Activated CD4-positive, alpha-beta T cell treated with anti-CD3 and anti-CD28 coated beads for 36 hours (primary cell): ENCODE measurements at regions not wholly inside any gene's neighbourhood (a gene's known extent, or its start where the extent isn't known, plus 50 kb on each side); places are given as distances from the start of the nearest gene placed in this dataset.
A peak's percentile ranks its signal among the peaks of the same experiment; 100 is the strongest.
"Not testable (repeated sequence)": the region's sequence is repeated elsewhere in the genome, so short reads cannot be mapped to it uniquely, and the experiment has no call there.

Source experiments
- ATAC-seq: fragments of 200-7000 bp; cut with Tn5 transposase; one replicate; pipeline ENCODE4 v1.10.0; 2021; ENCODE audit warnings: mild to moderate bottlenecking, moderate library complexity
- CTCF ChIA-PET: fragments of 350-600 bp; sonication (Branson Sonifier 250); formaldehyde crosslinking; loops from one replicate; lab custom pipeline; 2021; ENCODE audit warnings: antibody characterized with exemption; lab: Charles Lee
- POLR2A ChIA-PET: fragments of 350-600 bp; sonication (Branson Sonifier 250); formaldehyde crosslinking; loops from one replicate; lab custom pipeline; 2021; ENCODE audit warnings: antibody characterized with exemption, inconsistent platforms; lab: Charles Lee
- DNase-seq: peaks from one replicate; pipeline ENCODE4 v3.0.0-alpha.2; 2020
- H3K27ac Mint-ChIP-seq: one replicate; pipeline ENCODE4 v1.8.0; 2021; ENCODE audit warnings: mixed read lengths
- H3K27me3 Mint-ChIP-seq: one replicate; pipeline ENCODE4 v1.8.0; 2021; ENCODE audit warnings: mixed read lengths
- H3K36me3 Mint-ChIP-seq: one replicate; pipeline ENCODE4 v1.8.0; 2021; ENCODE audit warnings: low read depth, mixed read lengths
- H3K4me1 Mint-ChIP-seq: one replicate; pipeline ENCODE4 v1.8.0; 2021; ENCODE audit warnings: mixed read lengths
- H3K4me3 Mint-ChIP-seq: one replicate; pipeline ENCODE4 v1.8.0; 2021; ENCODE audit warnings: mild to moderate bottlenecking, moderate library complexity, mixed read lengths
- H3K9me3 Mint-ChIP-seq: one replicate; pipeline ENCODE4 v1.8.0; 2021; ENCODE audit warnings: low read depth, mixed read lengths
- intact Hi-C, 2 experiments: fragments of 100-400 bp; cut with DNase I in 1 of 2; cut with micrococcal nuclease in 1 of 2; formaldehyde crosslinking; loops; one replicate each; pipeline versions ENCODE4 v1.14.2 to v1.15.1; 2022 to 2024; cut with DNase I, micrococcal nuclease

DNA sequence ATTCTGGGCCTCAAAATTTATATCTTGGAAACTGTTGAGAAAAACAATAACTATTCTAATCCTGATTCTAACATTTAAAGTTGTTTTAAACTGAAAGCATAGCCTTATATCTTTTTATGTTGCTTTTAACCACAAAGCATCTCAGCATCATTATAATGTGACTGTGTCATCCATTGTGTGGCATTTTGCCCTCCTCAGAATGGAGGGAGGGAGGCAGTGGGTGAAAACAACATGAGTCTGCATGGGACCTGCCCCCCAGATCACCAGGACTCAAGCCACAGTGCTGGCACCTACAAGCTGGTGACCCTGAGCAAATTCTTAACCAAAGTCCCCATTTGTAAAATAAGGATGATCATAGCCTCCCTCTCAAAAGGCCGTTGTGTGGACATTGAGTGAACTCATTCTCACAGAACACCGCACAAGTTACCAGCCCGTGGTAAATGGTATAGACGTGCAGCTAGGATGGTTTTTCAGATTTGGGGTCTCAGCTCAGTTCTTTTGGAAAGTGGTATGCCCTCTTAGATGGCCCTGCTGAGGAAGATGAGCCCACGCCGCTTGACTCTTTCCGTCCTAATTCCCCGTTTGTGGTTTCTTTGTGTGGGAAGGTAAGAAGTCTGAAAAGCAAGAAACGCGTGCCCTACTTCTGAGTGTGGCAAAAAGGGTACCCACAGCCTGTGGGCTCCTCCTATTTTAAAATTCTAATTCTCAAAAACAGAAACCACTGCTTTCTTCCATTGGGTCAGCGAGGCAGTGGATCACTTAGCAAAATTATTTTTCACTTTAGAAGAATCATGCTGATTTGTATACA lies 305.0 kb upstream of the ID2 start:
- peak overlapping the region; percentile 80 for H3K27ac Mint-ChIP-seq
- peaks cover 5% of the 10 kb centered on the region for H3K9me3 Mint-ChIP-seq
- POLR2A ChIA-PET: no interaction called here
- H3K27me3 Mint-ChIP-seq: peaks cover 4% of the 10 kb centered on the region
- ATAC-seq (peak; percentile 56), DNase-seq (peak; percentile 30)
- peaks cover 33% of the 10 kb centered on the region for H3K4me1 Mint-ChIP-seq
- CTCF ChIA-PET: interaction anchor here (0.6 kb wide), 1 partner anchor 316 kb away, joined by 3 read pairs; no protein-coding TSS in a partner anchor
- H3K36me3 Mint-ChIP-seq: peaks cover 2% of the 10 kb centered on the region
- intact Hi-C loops: no loop called here
- no peak overlapping the region for H3K4me3 Mint-ChIP-seq

GRCh38 chr2:8378016-8378810 lies 303.6 kb upstream of the ID2 start:
- DNase-seq (peak; percentile 27), ATAC-seq (peak; percentile 79)
- H3K36me3 Mint-ChIP-seq: no peaks in the 10 kb centered on the region
- H3K4me1 Mint-ChIP-seq: peaks cover 33% of the 10 kb centered on the region
- peaks cover 4% of the 10 kb centered on the region for H3K27me3 Mint-ChIP-seq
- ChIA-PET CTCF (interaction anchor here (0.5 to 1.0 kb wide), 3 partner anchors 40 to 427 kb away, joined by 3 read pairs; no protein-coding TSS in a partner anchor), POLR2A (interaction anchor here (0.6 to 1.2 kb wide), 3 partner anchors 30 to 552 kb away, joined by 4 to 8 read pairs (median 7); no protein-coding TSS in a partner anchor)
- H3K4me3 Mint-ChIP-seq: no peak overlapping the region
- peaks cover 4% of the 10 kb centered on the region for H3K9me3 Mint-ChIP-seq
- peak overlapping the region; percentile 68 for H3K27ac Mint-ChIP-seq
- intact Hi-C loops: loop anchor here in 1 of 2 experiments (1.0 to 2.0 kb wide), 2 partner anchors 31 to 166 kb away; no protein-coding TSS in a partner anchor

- ChIA-PET CTCF (interaction anchor here (0.5 to 1.0 kb wide), 3 partner anchors 41 to 985 kb away, joined by 3 to 4 read pairs (median 3); no protein-coding TSS in a partner anchor), POLR2A (interaction anchor here (0.6 to 1.2 kb wide), 3 partner anchors 29 to 553 kb away, joined by 4 to 8 read pairs (median 7); no protein-coding TSS in a partner anchor)
- ATAC-seq (no peak), DNase-seq (no peak)
- H3K27me3 Mint-ChIP-seq: peaks cover 4% of the 10 kb centered on the region
- intact Hi-C loops: loop anchor here in 1 of 2 experiments (2.0 kb wide), 1 partner anchor 30 kb away; no protein-coding TSS in a partner anchor
- peak overlapping the region; percentile 32 for H3K27ac Mint-ChIP-seq
- no peaks in the 10 kb centered on the region for H3K36me3 Mint-ChIP-seq
- H3K4me1 Mint-ChIP-seq: peaks cover 34% of the 10 kb centered on the region
- H3K4me3 Mint-ChIP-seq: no peak overlapping the region
- peaks cover 2% of the 10 kb centered on the region for H3K9me3 Mint-ChIP-seq
Observed at GRCh38 chr2:8379128-8379527, 302.7 kb upstream of the ID2 start.

GRCh38 chr2:8379549-8379948 lies 302.3 kb upstream of the ID2 start:
- peaks cover 4% of the 10 kb centered on the region for H3K27me3 Mint-ChIP-seq
- ChIA-PET CTCF (interaction anchor here (0.6 kb wide), 1 partner anchor 986 kb away, joined by 4 read pairs; no protein-coding TSS in a partner anchor), POLR2A (no interaction called here)
- H3K9me3 Mint-ChIP-seq: peaks cover 2% of the 10 kb centered on the region
- H3K4me3 Mint-ChIP-seq: no peak overlapping the region
- peak overlapping the region; percentile 32 for H3K27ac Mint-ChIP-seq
- intact Hi-C loops: loop anchor here in 1 of 2 experiments (2.0 kb wide), 1 partner anchor 29 kb away; no protein-coding TSS in a partner anchor
- no peak for ATAC-seq
- H3K4me1 Mint-ChIP-seq: peaks cover 38% of the 10 kb centered on the region
- H3K36me3 Mint-ChIP-seq: no peaks in the 10 kb centered on the region
- no peak for DNase-seq

DNA sequence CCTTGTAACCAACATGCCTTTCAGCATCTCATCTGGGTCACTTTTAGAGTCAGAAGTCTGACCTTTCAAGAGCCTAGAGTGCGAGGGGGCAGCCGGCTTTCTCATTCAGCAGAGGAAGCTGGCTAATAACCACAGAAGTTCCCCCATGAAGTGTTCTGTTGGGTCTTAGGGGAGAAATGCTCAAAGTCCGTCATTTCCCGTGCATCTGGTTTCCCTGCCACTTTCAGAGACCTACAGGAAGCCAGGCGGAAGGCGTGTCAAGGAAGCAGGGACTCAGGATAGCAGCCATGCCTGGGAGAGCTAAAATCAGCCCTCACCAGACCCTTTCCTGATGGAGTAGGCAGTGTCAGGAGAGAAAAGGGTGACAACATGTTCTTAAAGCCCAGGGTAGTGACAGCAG lies 301.8 kb upstream of the ID2 start:
- H3K9me3 Mint-ChIP-seq: no peaks in the 10 kb centered on the region
- peaks cover 4% of the 10 kb centered on the region for H3K27me3 Mint-ChIP-seq
- ChIA-PET POLR2A (no interaction called here), CTCF (interaction anchor here (0.6 kb wide), 1 partner anchor 396 kb away, joined by 3 read pairs; no protein-coding TSS in a partner anchor)
- no peak overlapping the region for H3K27ac Mint-ChIP-seq
- H3K4me1 Mint-ChIP-seq: peaks cover 41% of the 10 kb centered on the region
- no peaks in the 10 kb centered on the region for H3K36me3 Mint-ChIP-seq
- no peak for ATAC-seq
- DNase-seq: no peak
- intact Hi-C loops: no loop called here
- no peak overlapping the region for H3K4me3 Mint-ChIP-seq

DNA sequence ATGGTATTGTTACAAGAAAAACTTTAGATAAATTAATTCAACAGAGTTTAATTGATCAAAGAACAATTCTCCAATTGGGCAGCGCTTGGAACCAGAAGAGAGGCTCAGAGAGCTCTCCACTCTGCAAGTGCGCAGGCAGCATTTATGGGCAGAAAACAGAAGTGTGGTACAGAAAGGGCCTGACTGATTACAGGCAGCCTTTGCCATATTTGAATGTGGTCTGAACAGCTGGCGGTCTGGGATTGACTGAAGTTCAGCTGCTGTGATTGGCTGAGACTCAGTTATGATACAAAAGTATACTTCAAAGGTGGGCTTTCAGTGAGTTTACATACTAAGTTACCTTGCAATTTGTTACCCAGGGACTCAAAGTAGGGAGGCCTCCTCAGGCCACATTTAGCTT lies 301.3 kb upstream of the ID2 start:
- Mint-ChIP-seq H3K27ac (no peak overlapping the region), H3K27me3 (peaks cover 4% of the 10 kb centered on the region), H3K4me1 (peaks cover 41% of the 10 kb centered on the region), H3K9me3 (no peaks in the 10 kb centered on the region), H3K4me3 (no peak overlapping the region), H3K36me3 (peaks cover under 1% of the 10 kb centered on the region)
- ChIA-PET CTCF (interaction anchor here (0.6 to 1.0 kb wide), 2 partner anchors 9 to 397 kb away, joined by 3 to 4 read pairs; no protein-coding TSS in a partner anchor), POLR2A (no interaction called here)
- DNase-seq (no peak), ATAC-seq (no peak)
- intact Hi-C loops: no loop called here

- no peak for ATAC-seq
- Mint-ChIP-seq H3K36me3 (peaks cover 2% of the 10 kb centered on the region), H3K27me3 (peaks cover 4% of the 10 kb centered on the region), H3K4me3 (no peak overlapping the region), H3K9me3 (no peaks in the 10 kb centered on the region), H3K27ac (no peak overlapping the region), H3K4me1 (peaks cover 29% of the 10 kb centered on the region)
- no peak for DNase-seq
- intact Hi-C loops: no loop called here
- CTCF ChIA-PET: no interaction called here
- POLR2A ChIA-PET: no interaction called here
Observed at GRCh38 chr2:8382485-8382884, 299.4 kb upstream of the ID2 start.

- CTCF ChIA-PET: interaction anchor here (0.6 kb wide), 1 partner anchor 537 kb away, joined by 3 read pairs; no protein-coding TSS in a partner anchor
- ATAC-seq, H3K27ac Mint-ChIP-seq, intact Hi-C loops, H3K4me3 Mint-ChIP-seq, H3K27me3 Mint-ChIP-seq, POLR2A ChIA-PET, H3K36me3 Mint-ChIP-seq, H3K9me3 Mint-ChIP-seq, DNase-seq: not testable (repeated sequence)
- peaks cover 11% of the 10 kb centered on the region for H3K4me1 Mint-ChIP-seq
Observed at GRCh38 chr2:8386748-8387147, 295.1 kb upstream of the ID2 start.

DNA sequence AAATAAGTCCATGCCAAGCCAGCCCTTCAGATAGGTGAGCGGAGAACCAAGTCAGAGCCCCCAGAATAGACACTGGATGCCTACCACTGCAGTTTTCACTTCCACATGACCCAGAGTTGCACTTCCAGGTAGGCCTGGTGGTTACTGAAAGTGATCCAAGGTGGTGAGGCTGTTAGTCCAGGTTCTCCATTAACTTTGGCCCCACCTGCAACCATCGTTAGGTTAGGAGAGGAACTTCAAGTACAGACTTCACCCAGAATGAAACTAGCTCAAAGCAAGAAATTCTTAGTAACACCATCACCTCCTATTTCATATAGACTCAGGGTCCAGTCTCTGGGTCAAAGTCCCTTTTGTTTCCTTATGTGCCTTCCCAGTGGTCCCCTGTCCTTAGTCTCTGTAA lies 293.1 kb upstream of the ID2 start:
- ChIA-PET CTCF (interaction anchor here (1.8 kb wide), 1 partner anchor 16 kb away, joined by 4 read pairs; no protein-coding TSS in a partner anchor), POLR2A (no interaction called here)
- intact Hi-C loops: no loop called here
- DNase-seq (no peak), ATAC-seq (no peak)
- Mint-ChIP-seq H3K36me3 (peaks cover 3% of the 10 kb centered on the region), H3K4me1 (peaks cover 11% of the 10 kb centered on the region), H3K4me3 (no peak overlapping the region), H3K27ac (no peak overlapping the region), H3K9me3 (no peaks in the 10 kb centered on the region), H3K27me3 (no peaks in the 10 kb centered on the region)

DNA sequence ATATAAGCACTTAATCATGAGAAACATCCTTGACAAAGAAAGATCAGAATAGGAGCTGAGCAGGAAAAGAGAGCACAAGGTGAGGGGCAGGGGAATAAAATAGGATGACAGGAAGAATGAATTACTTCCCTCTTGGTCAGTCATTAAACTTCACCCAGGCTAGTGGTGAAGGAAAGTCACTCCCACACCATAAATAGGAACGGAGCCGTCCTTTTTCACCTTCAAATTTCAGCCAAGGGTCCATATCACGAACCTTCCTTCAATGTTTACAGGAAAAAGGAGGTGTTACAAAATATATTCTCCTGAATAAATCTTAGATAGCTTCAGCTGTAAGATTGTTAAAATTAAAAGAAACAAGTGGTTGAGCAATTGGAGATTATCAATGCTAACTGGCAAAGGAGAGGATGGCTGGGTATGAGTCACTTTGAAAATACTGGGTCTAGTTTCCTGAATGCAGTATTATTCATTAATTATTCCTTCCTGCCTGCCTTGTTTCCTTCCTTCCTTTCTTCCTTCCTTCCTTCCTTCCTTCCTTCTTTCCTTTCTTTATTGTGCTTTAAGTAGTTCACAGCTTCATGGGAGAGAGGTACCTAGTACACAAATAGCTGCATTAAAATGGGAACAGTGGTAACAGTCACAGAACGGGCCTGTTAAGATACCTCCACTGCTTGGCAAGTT lies 292.3 kb upstream of the ID2 start:
- DNase-seq (no peak), ATAC-seq (no peak)
- peaks cover 6% of the 10 kb centered on the region for H3K4me1 Mint-ChIP-seq

More for the DNA sequence above, 292.3 kb upstream of the ID2 start:
- no peak overlapping the region for H3K4me3 Mint-ChIP-seq
- H3K27ac Mint-ChIP-seq: no peak overlapping the region
- H3K36me3 Mint-ChIP-seq: peaks cover 3% of the 10 kb centered on the region
- intact Hi-C loops: no loop called here
- ChIA-PET POLR2A (no interaction called here), CTCF (interaction anchor here (0.8 to 1.8 kb wide), 4 partner anchors 9 to 210 kb away, joined by 3 to 4 read pairs (median 4); no protein-coding TSS in a partner anchor)
- H3K9me3 Mint-ChIP-seq: no peaks in the 10 kb centered on the region
- no peaks in the 10 kb centered on the region for H3K27me3 Mint-ChIP-seq
